Brain microvascular endothelial cell (primary cell): ENCODE measurements at regions not wholly inside any gene's neighbourhood (a gene's known extent, or its start where the extent isn't known, plus 50 kb on each side); places are given as distances from the start of the nearest gene placed in this dataset.
"Not testable (repeated sequence)": the region's sequence is repeated elsewhere in the genome, so short reads cannot be mapped to it uniquely, and the experiment has no call there.

Experiments used
- DNase-seq: peaks from one replicate; pipeline ENCODE4 v3.0.0-alpha.2; 2020
- H3K27ac ChIP-seq: fragments of 250-450 bp; sonication (Bioruptor Pico); 2 replicates; pipeline ENCODE4 v1.5.1; 2020; ENCODE audit warnings: mild to moderate bottlenecking, moderate library complexity
- H3K27me3 ChIP-seq: fragments of 250-450 bp; sonication (Bioruptor Pico); replicated peaks from 2 replicates; pipeline ENCODE4 v1.5.1; 2020; ENCODE audit warnings: mild to moderate bottlenecking
- H3K36me3 ChIP-seq: fragments of 250-450 bp; sonication (Bioruptor Pico); replicated peaks from 2 replicates; pipeline ENCODE4 v1.5.1; 2020; ENCODE audit warnings: mild to moderate bottlenecking
- H3K4me3 ChIP-seq: 2 replicates; pipeline ENCODE4 v1.5.1; 2011; ENCODE audit warnings: low read depth, mild to moderate bottlenecking, control low read depth, low read length, moderate library complexity
- CTCF ChIP-seq: IDR thresholded peaks from 2 replicates; pipeline ENCODE4 v1.5.1; 2011; ENCODE audit warnings: low read depth, mild to moderate bottlenecking, moderate library complexity, low read length, control low read depth, inconsistent platforms; ENCODE audit errors: missing control alignments
- in situ Hi-C: cut with HindIII; loops from 2 replicates; pipeline ENCODE4 v1.10.0; 2017; ENCODE audit warnings: low sequenced_read_pairs, low pct_ligation_motif_present

- H3K4me3 ChIP-seq = no peak overlapping the region
- no peak for DNase-seq
- no peaks in the 10 kb centered on the region for H3K36me3 ChIP-seq
- in situ Hi-C loops = no loop called here
- no peak for TF ChIP-seq CTCF
- no peaks in the 10 kb centered on the region for H3K27me3 ChIP-seq
- no peak overlapping the region for H3K27ac ChIP-seq
Measured at GRCh38 chrX:116749943-116750342, 287.2 kb upstream of the CT83 start.

- H3K4me3 ChIP-seq = no peak overlapping the region
- no peaks in the 10 kb centered on the region for H3K36me3 ChIP-seq
- H3K27me3 ChIP-seq = no peaks in the 10 kb centered on the region
- no peak for DNase-seq
- no peak overlapping the region for H3K27ac ChIP-seq
- in situ Hi-C loops = no loop called here
- TF ChIP-seq CTCF = no peak
Measured at GRCh38 chrX:116732214-116732613, 269.4 kb upstream of the CT83 start.

GRCh38 chrX:116726806-116727205 is 264.0 kb upstream of the CT83 start:
- Histone ChIP-seq H3K4me3 (no peak overlapping the region), H3K27ac (no peak overlapping the region), H3K36me3 (no peaks in the 10 kb centered on the region), H3K27me3 (no peaks in the 10 kb centered on the region)
- TF ChIP-seq CTCF = no peak
- in situ Hi-C loops = no loop called here
- DNase-seq = no peak

- no peak for TF ChIP-seq CTCF
- in situ Hi-C loops = no loop called here
- H3K27me3 ChIP-seq = no peaks in the 10 kb centered on the region
- H3K36me3 ChIP-seq = no peaks in the 10 kb centered on the region
- H3K4me3 ChIP-seq = no peak overlapping the region
- no peak overlapping the region for H3K27ac ChIP-seq
- DNase-seq = no peak
Measured at GRCh38 chrX:116694046-116694445, 231.3 kb upstream of the CT83 start.

GRCh38 chrX:116679544-116679943 is 216.8 kb upstream of the CT83 start:
- in situ Hi-C loops, H3K27ac ChIP-seq, H3K27me3 ChIP-seq, DNase-seq, H3K36me3 ChIP-seq, H3K4me3 ChIP-seq: not testable (repeated sequence)

- H3K27ac ChIP-seq = no peak overlapping the region
- in situ Hi-C loops = no loop called here
- no peak overlapping the region for H3K4me3 ChIP-seq
- no peak for DNase-seq
- H3K36me3 ChIP-seq = no peaks in the 10 kb centered on the region
- H3K27me3 ChIP-seq = no peaks in the 10 kb centered on the region
- no peak for TF ChIP-seq CTCF
Measured at GRCh38 chrX:116667346-116668134, 204.8 kb upstream of the CT83 start.
